ENCODE measurements at regions not wholly inside any gene's neighbourhood (a gene's known extent, or its start where the extent isn't known, plus 50 kb on each side); places are given as distances from the start of the nearest gene placed in this dataset.

GRCh38 chr6:121764493-121764892 is 329.0 kb downstream of the GJA1 start:
- no peak overlapping the region for H3K9ac ChIP-seq (ENCODE audit: insufficient read depth, low read depth, low read length)
- DNase-seq (ENCODE audit: low spot score) (no peak), FAIRE-seq (no peak), ATAC-seq (no peak)
- no peaks in the 10 kb centered on the region for H3K79me2 ChIP-seq (ENCODE audit: insufficient read depth, low read length)
- in situ Hi-C loops (cut with HindIII; ENCODE audit: extremely low pct_ligation_motif_present, low pct_unique_long_range_greater_than_20kb): no loop called here
- H3K9me3 ChIP-seq (ENCODE audit: low read length): no peaks in the 10 kb centered on the region
- no peak overlapping the region for H3K4me2 ChIP-seq (ENCODE audit: low read depth, low read length)
- H3K4me3 ChIP-seq (replicated peaks in 1 of 3; ENCODE audit: insufficient read depth in 1 of 3, low read depth in 2 of 3, low read length in 3 of 3): no peak overlapping the region
- CTCF ChIA-PET (ENCODE audit: low intra/inter-chr PET ratio, low total read pairs): no interaction called here
- POLR2A ChIA-PET: no interaction called here
- no peak overlapping the region for H3K27ac ChIP-seq (ENCODE audit: extremely low read length, insufficient read depth, low read length)
- no TSS peak for BruUV-seq (replicated peaks)
- no peak overlapping the region for H2AFZ ChIP-seq (ENCODE audit: low read length)
- no peaks in the 10 kb centered on the region for H3K27me3 ChIP-seq (ENCODE audit: control insufficient read depth in 1 of 2, insufficient read depth in 2 of 2, low read length in 2 of 2)
- no peaks in the 10 kb centered on the region for H3K4me1 ChIP-seq (ENCODE audit: insufficient read depth, low read length)
- no peaks in the 10 kb centered on the region for H3K36me3 ChIP-seq (replicated peaks in 1 of 2; ENCODE audit: control insufficient read depth in 1 of 2, insufficient read depth in 2 of 2, low read length in 2 of 2)
- TF ChIP-seq BRCA1 (CRISPR knock-in tag; IDR thresholded peaks at IDR 0.05): no peak
- no peak for TF ChIP-seq DNMT1 (CRISPR knock-in tag; IDR thresholded peaks at IDR 0.05)
- TF ChIP-seq FOXO1 (CRISPR knock-in tag; IDR thresholded peaks at IDR 0.05): no peak
- no peak for TF ChIP-seq ZNF768 (CRISPR knock-in tag; IDR thresholded peaks at IDR 0.05)
- TF ChIP-seq ZNF564 (CRISPR knock-in tag; IDR thresholded peaks at IDR 0.05): no peak
- no peak for TF ChIP-seq KMT2B (CRISPR knock-in tag; IDR thresholded peaks at IDR 0.05)
- no peak for TF ChIP-seq SOX13 (IDR thresholded peaks at IDR 0.05)
- no peak for TF ChIP-seq SOX13 (CRISPR knock-in tag; conservative IDR thresholded peaks at IDR 0.05 in 1 of 2, IDR thresholded peaks at IDR 0.05 in 1 of 2)
- TF ChIP-seq CEBPB (IDR thresholded peaks at IDR 0.05; ENCODE audit: borderline replicate concordance, low read depth, low read length): no peak
- no peak for TF ChIP-seq XBP1 (CRISPR knock-in tag; IDR thresholded peaks at IDR 0.05)
- TF ChIP-seq ZNF549 (CRISPR knock-in tag; IDR thresholded peaks at IDR 0.05): no peak
- TF ChIP-seq CERS6 (CRISPR knock-in tag; IDR thresholded peaks at IDR 0.05): no peak
- no peak for TF ChIP-seq ZNF563 (CRISPR knock-in tag; IDR thresholded peaks at IDR 0.05)
- no peak for TF ChIP-seq MTF2 (CRISPR knock-in tag; IDR thresholded peaks at IDR 0.05; ENCODE audit: borderline replicate concordance)
- no peak for TF ChIP-seq ZNF224 (CRISPR knock-in tag; IDR thresholded peaks at IDR 0.05)
- no peak for TF ChIP-seq DMAP1 (CRISPR knock-in tag; IDR thresholded peaks at IDR 0.05)
- TF ChIP-seq, protein P1, sequence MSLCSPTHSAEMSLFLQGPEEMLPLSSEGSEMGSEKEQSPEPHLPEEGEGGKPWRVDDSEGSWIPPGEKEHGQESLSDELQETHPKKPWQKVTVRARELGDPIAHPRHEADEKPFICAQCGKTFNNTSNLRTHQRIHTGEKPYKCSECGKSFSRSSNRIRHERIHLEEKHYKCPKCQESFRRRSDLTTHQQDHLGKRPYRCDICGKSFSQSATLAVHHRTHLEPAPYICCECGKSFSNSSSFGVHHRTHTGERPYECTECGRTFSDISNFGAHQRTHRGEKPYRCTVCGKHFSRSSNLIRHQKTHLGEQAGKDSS (CRISPR knock-in tag; IDR thresholded peaks at IDR 0.05; ENCODE audit: borderline replicate concordance, low read depth): no peak
- TF ChIP-seq ZNF451 (CRISPR knock-in tag; IDR thresholded peaks at IDR 0.05): no peak
- TF ChIP-seq ZBTB33 (CRISPR knock-in tag; IDR thresholded peaks at IDR 0.05): no peak
- no peak for TF ChIP-seq BRF2 (CRISPR knock-in tag; IDR thresholded peaks at IDR 0.05)
- no peak for TF ChIP-seq JUN (CRISPR knock-in tag; IDR thresholded peaks at IDR 0.05)
- intact Hi-C loops (cut with micrococcal nuclease; ENCODE audit: unreplicated experiment): no loop called here
- no peaks in the 10 kb centered on the region for H4K20me1 ChIP-seq (ENCODE audit: insufficient read depth, low read length)
- 0% methylated on average over 3 of the region's 3 CpGs for WGBS (ENCODE audit: low lambda C conversion rate)
